DND-41 (cell line): ENCODE measurements at regions not wholly inside any gene's neighbourhood (a gene's known extent, or its start where the extent isn't known, plus 50 kb on each side); places are given as distances from the start of the nearest gene placed in this dataset.

Source experiments
- CTCF ChIP-seq: IDR thresholded peaks from 2 replicates; pipeline ENCODE4 v1.5.1; 2012; ENCODE audit warnings: borderline replicate concordance, low read length, moderate library complexity, mild to moderate bottlenecking; ENCODE audit not compliant: poor library complexity, severe bottlenecking; ENCODE audit errors: extremely low read depth
- EZH2 ChIP-seq: IDR thresholded peaks from 3 replicates; pipeline ENCODE4 v1.6.1; 2012; ENCODE audit warnings: borderline replicate concordance, low read depth, mild to moderate bottlenecking, moderate library complexity, low read length, inconsistent platforms; ENCODE audit not compliant: severe bottlenecking

DNA sequence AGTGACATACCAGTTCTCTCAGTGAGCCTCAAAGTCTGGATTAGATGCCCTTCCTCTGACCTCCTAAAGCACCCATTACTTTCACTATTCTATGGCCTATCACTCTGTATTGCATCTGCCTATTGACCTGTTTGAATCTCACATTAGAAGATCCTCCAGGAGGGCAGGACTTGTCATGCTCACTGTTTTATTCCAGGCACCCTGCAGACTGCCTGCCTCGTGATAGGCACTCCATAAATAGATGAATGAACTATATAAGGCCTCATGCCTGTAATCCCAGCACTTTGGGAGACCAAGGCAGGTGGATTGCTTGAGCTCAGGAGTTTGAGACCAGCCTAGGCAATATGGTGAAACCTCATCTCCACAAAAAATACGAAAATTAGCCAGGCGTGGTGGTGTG lies 160.1 kb upstream of the CADM1 start:
- TF ChIP-seq CTCF (no peak), EZH2 (no peak)
